ENCODE measurements at regions not wholly inside any gene's neighbourhood (a gene's known extent, or its start where the extent isn't known, plus 50 kb on each side); places are given as distances from the start of the nearest gene placed in this dataset.

GRCh38 chr3:198106265-198106664 lies 146.2 kb downstream of the LMLN start (continued):
- TF ChIP-seq IRF1 (CRISPR knock-in tag; IDR thresholded peaks at IDR 0.05; ENCODE audit: borderline replicate concordance) (no peak), RFX7 (CRISPR knock-in tag; IDR thresholded peaks at IDR 0.05) (no peak), CCNT2 (IDR thresholded peaks at IDR 0.05; ENCODE audit: borderline replicate concordance, extremely low read depth, insufficient read length, low read depth, low read length) (peak; percentile 23), NR4A1 (CRISPR knock-in tag; IDR thresholded peaks at IDR 0.05) (no peak), NR4A1 (tag; IDR thresholded peaks at IDR 0.05) (no peak), NFXL1 (CRISPR knock-in tag; IDR thresholded peaks at IDR 0.05) (no peak), TRIM28 (IDR thresholded peaks at IDR 0.05) (no peak), CREB3 (tag; conservative IDR thresholded peaks at IDR 0.05; ENCODE audit: low read depth) (no peak), CHD4 (IDR thresholded peaks at IDR 0.05; ENCODE audit: insufficient read depth, insufficient replicate concordance, low read depth, low read length, poor library complexity, severe bottlenecking) (no peak), MED1 (CRISPR knock-in tag; IDR thresholded peaks at IDR 0.05; ENCODE audit: borderline replicate concordance) (no peak), TCF15 (CRISPR knock-in tag; IDR thresholded peaks at IDR 0.05) (no peak), ZNF23 (CRISPR knock-in tag; IDR thresholded peaks at IDR 0.05) (no peak), CHD7 (IDR thresholded peaks at IDR 0.05; ENCODE audit: low read depth, low read length) (peak; percentile 61), HIVEP1 (CRISPR knock-in tag; IDR thresholded peaks at IDR 0.05) (no peak), SPI1 (IDR thresholded peaks at IDR 0.05; ENCODE audit: borderline replicate concordance, low read depth, low read length) (no peak), KAT2B (IDR thresholded peaks at IDR 0.05; ENCODE audit: low read depth, low read length) (no peak)

Data from K562 (cell line).